ENCODE measurements at regions not wholly inside any gene's neighbourhood (a gene's known extent, or its start where the extent isn't known, plus 50 kb on each side); places are given as distances from the start of the nearest gene placed in this dataset.

DNA sequence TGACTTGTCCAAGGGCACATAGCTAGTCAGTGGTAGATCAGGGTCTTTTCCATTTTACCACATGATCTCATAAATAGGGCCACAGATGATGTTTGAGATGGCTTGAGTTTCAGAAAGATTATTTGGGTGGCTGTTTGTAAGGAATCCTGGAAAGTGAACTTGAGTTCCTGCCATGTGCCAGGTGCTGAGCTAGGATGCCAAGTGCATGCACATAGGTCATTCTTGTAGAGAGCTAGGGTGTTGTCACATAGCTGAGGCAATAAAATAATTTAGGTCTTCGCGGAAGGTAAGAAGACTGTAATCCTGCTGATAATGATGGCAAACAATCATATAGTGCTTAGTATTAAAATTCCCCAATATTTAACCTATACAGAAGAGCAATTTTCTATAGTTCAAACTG is 1162.6 kb upstream of the TENM4 start (continued):
- TF ChIP-seq TCF7 (IDR thresholded peaks at IDR 0.05; ENCODE audit: borderline replicate concordance) (no peak), RAD51 (IDR thresholded peaks at IDR 0.05) (no peak)
- TF ChIP-seq, protein P1, sequence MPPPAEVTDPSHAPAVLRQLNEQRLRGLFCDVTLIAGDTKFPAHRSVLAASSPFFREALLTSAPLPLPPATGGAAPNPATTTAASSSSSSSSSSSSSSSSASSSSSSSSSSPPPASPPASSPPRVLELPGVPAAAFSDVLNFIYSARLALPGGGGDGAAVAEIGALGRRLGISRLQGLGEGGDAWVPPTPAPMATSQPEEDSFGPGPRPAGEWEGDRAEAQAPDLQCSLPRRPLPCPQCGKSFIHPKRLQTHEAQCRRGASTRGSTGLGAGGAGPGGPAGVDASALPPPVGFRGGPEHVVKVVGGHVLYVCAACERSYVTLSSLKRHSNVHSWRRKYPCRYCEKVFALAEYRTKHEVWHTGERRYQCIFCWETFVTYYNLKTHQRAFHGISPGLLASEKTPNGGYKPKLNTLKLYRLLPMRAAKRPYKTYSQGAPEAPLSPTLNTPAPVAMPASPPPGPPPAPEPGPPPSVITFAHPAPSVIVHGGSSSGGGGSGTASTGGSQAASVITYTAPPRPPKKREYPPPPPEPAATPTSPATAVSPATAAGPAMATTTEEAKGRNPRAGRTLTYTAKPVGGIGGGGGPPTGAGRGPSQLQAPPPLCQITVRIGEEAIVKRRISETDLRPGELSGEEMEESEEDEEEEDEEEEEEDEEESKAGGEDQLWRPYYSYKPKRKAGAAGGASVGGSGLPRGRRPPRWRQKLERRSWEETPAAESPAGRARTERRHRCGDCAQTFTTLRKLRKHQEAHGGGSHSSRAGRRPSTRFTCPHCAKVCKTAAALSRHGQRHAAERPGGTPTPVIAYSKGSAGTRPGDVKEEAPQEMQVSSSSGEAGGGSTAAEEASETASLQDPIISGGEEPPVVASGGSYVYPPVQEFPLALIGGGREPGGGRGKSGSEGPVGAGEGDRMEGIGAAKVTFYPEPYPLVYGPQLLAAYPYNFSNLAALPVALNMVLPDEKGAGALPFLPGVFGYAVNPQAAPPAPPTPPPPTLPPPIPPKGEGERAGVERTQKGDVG (CRISPR knock-in tag; IDR thresholded peaks at IDR 0.05): no peak
- TF ChIP-seq, protein P2, sequence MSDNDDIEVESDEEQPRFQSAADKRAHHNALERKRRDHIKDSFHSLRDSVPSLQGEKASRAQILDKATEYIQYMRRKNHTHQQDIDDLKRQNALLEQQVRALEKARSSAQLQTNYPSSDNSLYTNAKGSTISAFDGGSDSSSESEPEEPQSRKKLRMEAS (IDR thresholded peaks at IDR 0.05; ENCODE audit: low read depth, low read length): no peak

DNA sequence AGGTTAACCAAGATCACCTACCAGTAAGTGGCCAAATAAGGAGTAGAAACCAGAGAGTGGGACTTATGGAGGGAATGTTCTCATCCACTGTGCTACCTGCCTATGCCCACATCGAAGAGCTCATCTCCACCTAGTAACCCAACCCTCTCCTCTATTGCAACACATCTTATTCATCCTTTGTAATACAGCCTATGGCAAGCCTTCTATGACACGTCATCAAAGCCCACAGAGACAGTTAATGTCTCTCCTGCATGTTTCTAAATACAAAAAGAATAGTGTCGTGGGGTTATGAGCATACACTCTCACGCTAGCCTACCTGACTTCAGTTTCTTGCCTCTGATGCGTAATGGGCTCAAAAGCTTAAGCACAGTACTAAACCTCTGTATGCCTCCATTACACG is 1158.1 kb upstream of the TENM4 start:
- ATAC-seq (no peak), DNase-seq (ENCODE audit: low read depth, low spot score) (no peak), FAIRE-seq (no peak)
- H2AFZ ChIP-seq (ENCODE audit: control insufficient read depth, low read depth, low read length): no peak overlapping the region
- H3K4me3 ChIP-seq: no peak overlapping the region
- H3K4me1 ChIP-seq (ENCODE audit: control insufficient read depth, insufficient read depth, low read length): no peaks in the 10 kb centered on the region
- no peaks in the 10 kb centered on the region for H3K36me3 ChIP-seq (ENCODE audit: control insufficient read depth in 2 of 2, insufficient read depth in 2 of 2, low read length in 1 of 2)
- ChIA-PET CTCF (no interaction called here), SMC1A (ENCODE audit: uncharacterized antibody, unreplicated experiment) (no interaction called here), POLR2A (no interaction called here), RAD21 (ENCODE audit: unreplicated experiment) (no interaction called here)
- 17% methylated on average over 6 of the region's 6 CpGs for WGBS (ENCODE audit: insufficient coverage, insufficient replicate concordance, low lambda C conversion rate, missing lambda C conversion rate)
- H3K9ac ChIP-seq (ENCODE audit: control insufficient read depth, insufficient read depth, low read length): no peak overlapping the region
- no peak overlapping the region for H3K27ac ChIP-seq (ENCODE audit: control insufficient read depth, insufficient read depth)
- TF ChIP-seq PAX8 (IDR thresholded peaks at IDR 0.05) (no peak), CHD2 (IDR thresholded peaks at IDR 0.05; ENCODE audit: borderline replicate concordance, low read depth, low read length) (no peak)
- TF ChIP-seq, protein P3, sequence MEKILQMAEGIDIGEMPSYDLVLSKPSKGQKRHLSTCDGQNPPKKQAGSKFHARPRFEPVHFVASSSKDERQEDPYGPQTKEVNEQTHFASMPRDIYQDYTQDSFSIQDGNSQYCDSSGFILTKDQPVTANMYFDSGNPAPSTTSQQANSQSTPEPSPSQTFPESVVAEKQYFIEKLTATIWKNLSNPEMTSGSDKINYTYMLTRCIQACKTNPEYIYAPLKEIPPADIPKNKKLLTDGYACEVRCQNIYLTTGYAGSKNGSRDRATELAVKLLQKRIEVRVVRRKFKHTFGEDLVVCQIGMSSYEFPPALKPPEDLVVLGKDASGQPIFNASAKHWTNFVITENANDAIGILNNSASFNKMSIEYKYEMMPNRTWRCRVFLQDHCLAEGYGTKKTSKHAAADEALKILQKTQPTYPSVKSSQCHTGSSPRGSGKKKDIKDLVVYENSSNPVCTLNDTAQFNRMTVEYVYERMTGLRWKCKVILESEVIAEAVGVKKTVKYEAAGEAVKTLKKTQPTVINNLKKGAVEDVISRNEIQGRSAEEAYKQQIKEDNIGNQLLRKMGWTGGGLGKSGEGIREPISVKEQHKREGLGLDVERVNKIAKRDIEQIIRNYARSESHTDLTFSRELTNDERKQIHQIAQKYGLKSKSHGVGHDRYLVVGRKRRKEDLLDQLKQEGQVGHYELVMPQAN (conservative IDR thresholded peaks at IDR 0.05): no peak
- intact Hi-C loops (cut with micrococcal nuclease; ENCODE audit: unreplicated experiment): no loop called here
- H3K4me2 ChIP-seq (ENCODE audit: control insufficient read depth, insufficient read depth): no peak overlapping the region
- BruUV-seq (replicated peaks): no TSS peak
- H3K9me3 ChIP-seq (replicated peaks; ENCODE audit: control insufficient read depth, insufficient read depth, low read length): no peaks in the 10 kb centered on the region
- H3K79me2 ChIP-seq (ENCODE audit: control insufficient read depth, insufficient read depth, low read length): no peaks in the 10 kb centered on the region
- H4K20me1 ChIP-seq (ENCODE audit: control insufficient read depth, insufficient read depth): no peaks in the 10 kb centered on the region
- in situ Hi-C loops (cut with MboI): no loop called here
- H3K27me3 ChIP-seq (replicated peaks in 1 of 2; ENCODE audit: control insufficient read depth in 2 of 2, insufficient read depth in 2 of 2, low read length in 1 of 2): no peaks in the 10 kb centered on the region
